ENCODE measurements at regions not wholly inside any gene's neighbourhood (a gene's known extent, or its start where the extent isn't known, plus 50 kb on each side); places are given as distances from the start of the nearest gene placed in this dataset.

- TF ChIP-seq, protein P1, sequence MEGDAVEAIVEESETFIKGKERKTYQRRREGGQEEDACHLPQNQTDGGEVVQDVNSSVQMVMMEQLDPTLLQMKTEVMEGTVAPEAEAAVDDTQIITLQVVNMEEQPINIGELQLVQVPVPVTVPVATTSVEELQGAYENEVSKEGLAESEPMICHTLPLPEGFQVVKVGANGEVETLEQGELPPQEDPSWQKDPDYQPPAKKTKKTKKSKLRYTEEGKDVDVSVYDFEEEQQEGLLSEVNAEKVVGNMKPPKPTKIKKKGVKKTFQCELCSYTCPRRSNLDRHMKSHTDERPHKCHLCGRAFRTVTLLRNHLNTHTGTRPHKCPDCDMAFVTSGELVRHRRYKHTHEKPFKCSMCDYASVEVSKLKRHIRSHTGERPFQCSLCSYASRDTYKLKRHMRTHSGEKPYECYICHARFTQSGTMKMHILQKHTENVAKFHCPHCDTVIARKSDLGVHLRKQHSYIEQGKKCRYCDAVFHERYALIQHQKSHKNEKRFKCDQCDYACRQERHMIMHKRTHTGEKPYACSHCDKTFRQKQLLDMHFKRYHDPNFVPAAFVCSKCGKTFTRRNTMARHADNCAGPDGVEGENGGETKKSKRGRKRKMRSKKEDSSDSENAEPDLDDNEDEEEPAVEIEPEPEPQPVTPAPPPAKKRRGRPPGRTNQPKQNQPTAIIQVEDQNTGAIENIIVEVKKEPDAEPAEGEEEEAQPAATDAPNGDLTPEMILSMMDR (IDR thresholded peaks at IDR 0.05) = no peak
- TF ChIP-seq POLR2A (IDR thresholded peaks at IDR 0.05) = no peak
These were observed 51.1 kb upstream of the TEX264 start for GRCh38 chr3:51619983-51620382.
